WTC11 (cell line): ENCODE measurements at regions not wholly inside any gene's neighbourhood (a gene's known extent, or its start where the extent isn't known, plus 50 kb on each side); places are given as distances from the start of the nearest gene placed in this dataset.

Experiments used
- ATAC-seq: fragments of 200-7000 bp; cut with Tn5 transposase; 2 replicates; pipeline ENCODE4 v1.10.0; 2021; ENCODE audit warnings: mild to moderate bottlenecking, moderate library complexity
- CTCF ChIA-PET: fragments of 300-600 bp; sonication (Branson Sonifier 250); formaldehyde crosslinking; loops from one replicate; lab custom pipeline; 2021; ENCODE audit warnings: antibody characterized with exemption; lab: Charles Lee
- POLR2A ChIA-PET: fragments of 350-600 bp; sonication (Branson Sonifier 250); formaldehyde crosslinking; loops from one replicate; lab custom pipeline; 2021; ENCODE audit warnings: antibody characterized with exemption; lab: Charles Lee
- DNase-seq: peaks from one replicate; pipeline ENCODE4 v3.0.0; 2021; ENCODE audit warnings: low spot score
- H3K27ac Mint-ChIP-seq: 2 replicates; pipeline ENCODE4 v1.8.0; 2021; ENCODE audit warnings: mixed read lengths
- H3K27me3 Mint-ChIP-seq: 2 replicates; pipeline ENCODE4 v1.8.0; 2021; ENCODE audit warnings: low read depth, mild to moderate bottlenecking, moderate library complexity, mixed read lengths
- H3K36me3 Mint-ChIP-seq: 2 replicates; pipeline ENCODE4 v1.8.0; 2021; ENCODE audit warnings: mixed read lengths
- H3K4me1 Mint-ChIP-seq: 2 replicates; pipeline ENCODE4 v1.8.0; 2022; ENCODE audit warnings: mixed read lengths
- H3K4me3 Mint-ChIP-seq: 2 replicates; pipeline ENCODE4 v1.8.0; 2021; ENCODE audit warnings: mild to moderate bottlenecking, moderate library complexity, mixed read lengths
- H3K9me3 Mint-ChIP-seq: 2 replicates; pipeline ENCODE4 v1.8.0; 2021; ENCODE audit warnings: mixed read lengths
- AR ChIP-seq: fragments of 250-450 bp; sonication (Bioruptor Pico); IDR thresholded peaks from 2 replicates; pipeline ENCODE4 v1.9.0; 2021; ENCODE audit warnings: mild to moderate bottlenecking
- ARID4B ChIP-seq: sonication (generic); formaldehyde crosslinking; IDR thresholded peaks from 2 replicates; pipeline ENCODE4 v1.8.0; 2023; ENCODE audit warnings: missing genetic modification reagents, mild to moderate bottlenecking, borderline replicate concordance
- ATF1 ChIP-seq: sonication (generic); formaldehyde crosslinking; IDR thresholded peaks from 2 replicates; pipeline ENCODE4 v1.8.1; 2023; ENCODE audit warnings: mild to moderate bottlenecking, moderate library complexity, missing genetic modification reagents
- CDX4 ChIP-seq: fragments of 250-450 bp; sonication (Bioruptor Pico); IDR thresholded peaks from 2 replicates; pipeline ENCODE4 v1.9.0; 2021; ENCODE audit warnings: moderate library complexity, mild to moderate bottlenecking, inconsistent platforms, borderline replicate concordance
- FOXK1 ChIP-seq: sonication (generic); formaldehyde crosslinking; IDR thresholded peaks from 2 replicates; pipeline ENCODE4 v1.8.0; 2022; ENCODE audit warnings: mild to moderate bottlenecking, moderate library complexity, missing genetic modification reagents
- GRHL2 ChIP-seq: fragments of 250-450 bp; sonication (Bioruptor Pico); IDR thresholded peaks from 2 replicates; pipeline ENCODE4 v1.8.0; 2022; ENCODE audit warnings: mild to moderate bottlenecking, moderate library complexity; ENCODE audit not compliant: insufficient replicate concordance, severe bottlenecking
- IRF2 ChIP-seq: sonication (generic); formaldehyde crosslinking; IDR thresholded peaks from 2 replicates; pipeline ENCODE4 v1.8.0; 2022; ENCODE audit warnings: low read depth, missing genetic modification reagents, borderline replicate concordance
- MAX ChIP-seq: sonication (generic); formaldehyde crosslinking; IDR thresholded peaks from 2 replicates; pipeline ENCODE4 v1.8.0; 2022; ENCODE audit warnings: mild to moderate bottlenecking, missing genetic modification reagents
- NFATC4 ChIP-seq: fragments of 250-450 bp; sonication (Bioruptor Pico); IDR thresholded peaks from 2 replicates; pipeline ENCODE4 v1.9.0; 2021; ENCODE audit warnings: mild to moderate bottlenecking
- RELA ChIP-seq: sonication (generic); formaldehyde crosslinking; IDR thresholded peaks from 2 replicates; pipeline ENCODE4 v1.8.1; 2022; ENCODE audit warnings: missing genetic modification reagents, mild to moderate bottlenecking, borderline replicate concordance
- RORB ChIP-seq: fragments of 250-450 bp; sonication (Bioruptor Pico); IDR thresholded peaks from 2 replicates; pipeline ENCODE4 v1.9.0; 2021; ENCODE audit warnings: mild to moderate bottlenecking
- SMAD3 ChIP-seq: sonication (generic); formaldehyde crosslinking; IDR thresholded peaks from 2 replicates; pipeline ENCODE4 v1.8.0; 2022; ENCODE audit warnings: missing genetic modification reagents, mild to moderate bottlenecking, borderline replicate concordance
- SOX15 ChIP-seq: fragments of 250-450 bp; sonication (Bioruptor Pico); IDR thresholded peaks from 2 replicates; pipeline ENCODE4 v1.9.0; 2021; ENCODE audit warnings: mild to moderate bottlenecking
- TEAD4 ChIP-seq: sonication (generic); formaldehyde crosslinking; IDR thresholded peaks from 2 replicates; pipeline ENCODE4 v1.8.0; 2022; ENCODE audit warnings: mild to moderate bottlenecking, missing genetic modification reagents
- ZNF532 ChIP-seq: fragments of 250-450 bp; sonication (Bioruptor Pico); IDR thresholded peaks from 2 replicates; pipeline ENCODE4 v1.9.0; 2021; ENCODE audit warnings: mild to moderate bottlenecking, borderline replicate concordance

GRCh38 chr10:86600296-86600695, 54.1 kb upstream of the OPN4 start (continued):
- TF ChIP-seq MAX (CRISPR knock-in tag) (no peak), IRF2 (CRISPR knock-in tag) (no peak), FOXK1 (CRISPR knock-in tag) (no peak), AR (CRISPR knock-in tag) (no peak), SMAD3 (no peak), ARID4B (CRISPR knock-in tag) (no peak), RORB (CRISPR knock-in tag) (no peak), CDX4 (no peak)

- Mint-ChIP-seq H3K36me3 (no peaks in the 10 kb centered on the region), H3K27me3 (peaks cover 2% of the 10 kb centered on the region; the same call in 1 of the 2 replicates), H3K9me3 (peaks cover 4% of the 10 kb centered on the region; the same call in 1 of the 2 replicates), H3K4me3 (no peak overlapping the region), H3K4me1 (peaks cover 21% of the 10 kb centered on the region), H3K27ac (no peak overlapping the region)
- TF ChIP-seq ATF1 (CRISPR knock-in tag) (no peak), SOX15 (CRISPR knock-in tag) (no peak), TEAD4 (no peak), NFATC4 (CRISPR knock-in tag) (no peak), GRHL2 (CRISPR knock-in tag) (no peak), RELA (CRISPR knock-in tag) (no peak)
- ATAC-seq (no peak), DNase-seq (no peak)
- ChIA-PET CTCF (interaction anchor here (1.1 kb wide), 1 partner anchor 202 kb away, joined by 5 read pairs; no protein-coding TSS in a partner anchor), POLR2A (no interaction called here)
Measured at GRCh38 chr10:86601956-86602602, 52.3 kb upstream of the OPN4 start.

DNA sequence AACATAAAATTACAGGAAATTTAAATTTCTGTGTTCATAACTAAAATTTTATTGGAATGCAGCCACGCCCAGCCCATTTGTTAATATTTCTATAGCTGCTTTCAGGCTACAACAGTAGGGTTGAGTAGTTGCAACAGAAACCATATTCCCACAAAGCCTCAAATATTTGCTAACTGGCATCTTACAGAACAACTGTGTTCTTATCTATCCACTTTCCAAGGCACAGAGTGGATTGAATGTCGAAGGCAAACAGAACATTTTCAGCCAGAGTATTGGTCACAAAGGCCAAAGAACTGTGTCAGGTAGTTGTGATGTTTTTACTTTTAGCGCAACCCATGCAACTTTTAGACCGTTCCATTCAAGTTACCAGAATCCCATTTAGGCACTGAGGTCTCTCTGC, 51.1 kb upstream of the OPN4 start:
- H3K27ac Mint-ChIP-seq: no peak overlapping the region
- ChIA-PET CTCF (interaction anchor here (1.0 kb wide), 1 partner anchor 28 kb away, joined by 3 read pairs; no protein-coding TSS in a partner anchor), POLR2A (no interaction called here)
- ATAC-seq: no peak
- peaks cover 2% of the 10 kb centered on the region; the same call in 1 of the 2 replicates for H3K27me3 Mint-ChIP-seq
- no peaks in the 10 kb centered on the region for H3K36me3 Mint-ChIP-seq
- DNase-seq: no peak
- peaks cover 4% of the 10 kb centered on the region; the same call in 1 of the 2 replicates for H3K9me3 Mint-ChIP-seq
- H3K4me3 Mint-ChIP-seq: no peak overlapping the region
- peaks cover 21% of the 10 kb centered on the region for H3K4me1 Mint-ChIP-seq
- no peak for TF ChIP-seq ZNF532 (CRISPR knock-in tag)
- TF ChIP-seq AR (CRISPR knock-in tag): no peak
- no peak for TF ChIP-seq SOX15 (CRISPR knock-in tag)
